Activated CD4-positive, alpha-beta T cell treated with anti-CD3 and anti-CD28 coated beads for 48 hours (primary cell): ENCODE measurements at regions not wholly inside any gene's neighbourhood (a gene's known extent, or its start where the extent isn't known, plus 50 kb on each side); places are given as distances from the start of the nearest gene placed in this dataset.

Experiments used
- DNase-seq: peaks from one replicate; pipeline ENCODE4 v3.0.0-alpha.2; 2020

- DNase-seq: no peak
Measured at GRCh38 chr12:91835693-91836092, 310.0 kb downstream of the BTG1 start.

- no peak for DNase-seq
Measured at GRCh38 chr12:91833780-91834359, 311.8 kb downstream of the BTG1 start.

- DNase-seq: no peak
Measured at GRCh38 chr12:91825999-91826398, 319.6 kb downstream of the BTG1 start.

GRCh38 chr12:91824991-91825390 lies 320.7 kb downstream of the BTG1 start:
- DNase-seq: no peak

GRCh38 chr12:91819132-91819447 lies 326.6 kb downstream of the BTG1 start:
- no peak for DNase-seq

- DNase-seq: no peak
Measured at GRCh38 chr12:91818227-91819131, 327.2 kb downstream of the BTG1 start.

GRCh38 chr12:91817517-91817916 lies 328.1 kb downstream of the BTG1 start:
- no peak for DNase-seq

GRCh38 chr12:91813701-91814100 lies 331.9 kb downstream of the BTG1 start:
- DNase-seq: peak; percentile 5

GRCh38 chr12:91811481-91812287 lies 334.0 kb downstream of the BTG1 start:
- DNase-seq: peak; percentile 81

GRCh38 chr12:91810531-91811451 lies 334.9 kb downstream of the BTG1 start:
- DNase-seq: no peak

GRCh38 chr12:91810077-91810476 lies 335.6 kb downstream of the BTG1 start:
- DNase-seq: no peak

- DNase-seq: no peak
Measured at GRCh38 chr12:91805031-91805430, 340.6 kb downstream of the BTG1 start.

GRCh38 chr12:91804533-91804932 lies 341.1 kb downstream of the BTG1 start:
- no peak for DNase-seq

- DNase-seq: no peak
Measured at GRCh38 chr12:91801048-91801447, 344.6 kb downstream of the BTG1 start.

- DNase-seq: no peak
Measured at GRCh38 chr12:91793676-91794075, 352.0 kb downstream of the BTG1 start.

GRCh38 chr12:91792597-91792996 lies 353.0 kb downstream of the BTG1 start:
- no peak for DNase-seq

GRCh38 chr12:91786499-91787272 lies 359.0 kb downstream of the BTG1 start:
- DNase-seq: no peak

- peak; percentile 17 for DNase-seq
Measured at GRCh38 chr12:91785655-91786498, 359.8 kb downstream of the BTG1 start.

- no peak for DNase-seq
Measured at GRCh38 chr12:91781114-91781513, 364.5 kb downstream of the BTG1 start.

- DNase-seq: peak; percentile 54
Measured at GRCh38 chr12:91778938-91779400, 366.7 kb downstream of the BTG1 start.
